H1 (cell line): ENCODE measurements at regions not wholly inside any gene's neighbourhood (a gene's known extent, or its start where the extent isn't known, plus 50 kb on each side); places are given as distances from the start of the nearest gene placed in this dataset.

Experiments
- JUN ChIP-seq: IDR thresholded peaks from 2 replicates; pipeline ENCODE4 v1.6.1; 2011; ENCODE audit warnings: low read depth, mild to moderate bottlenecking, improper control_type of control experiment, low read length
- KDM5A ChIP-seq: fragments of 200-600 bp; IDR thresholded peaks from 2 replicates; pipeline ENCODE4 v1.7.1; 2012; ENCODE audit warnings: mild to moderate bottlenecking, low read length, inconsistent platforms, mixed read lengths
- POLR2AphosphoS5 ChIP-seq: IDR thresholded peaks from 2 replicates; pipeline ENCODE4 v1.6.1; 2011; ENCODE audit warnings: low read depth, low read length
- TAF1 ChIP-seq: IDR thresholded peaks from 2 replicates; pipeline ENCODE4 v1.6.1; 2011; ENCODE audit warnings: mild to moderate bottlenecking, low read depth, low read length
- TAF7 ChIP-seq: optimal IDR thresholded peaks from 2 replicates; pipeline ENCODE3; 2011; ENCODE audit warnings: low read depth, mild to moderate bottlenecking, inconsistent platforms, low read length, moderate library complexity, borderline replicate concordance
- TBP ChIP-seq: IDR thresholded peaks from 2 replicates; pipeline ENCODE4 v1.6.1; 2011; ENCODE audit warnings: low read depth, low read length, improper control_type of control experiment
- ZNF274 ChIP-seq: IDR thresholded peaks from 2 replicates; pipeline ENCODE4 v1.7.0; 2012; ENCODE audit warnings: low read length, borderline replicate concordance; ENCODE audit errors: extremely low read depth
- TF ChIP-seq, protein P1 (sequence below): fragments of 300-600 bp; sonication (generic); IDR thresholded peaks from 2 replicates; pipeline ENCODE4 v1.7.1; 2012; ENCODE audit warnings: low read length, moderate library complexity, mild to moderate bottlenecking, inconsistent platforms; ENCODE audit not compliant: insufficient replicate concordance

DNA sequence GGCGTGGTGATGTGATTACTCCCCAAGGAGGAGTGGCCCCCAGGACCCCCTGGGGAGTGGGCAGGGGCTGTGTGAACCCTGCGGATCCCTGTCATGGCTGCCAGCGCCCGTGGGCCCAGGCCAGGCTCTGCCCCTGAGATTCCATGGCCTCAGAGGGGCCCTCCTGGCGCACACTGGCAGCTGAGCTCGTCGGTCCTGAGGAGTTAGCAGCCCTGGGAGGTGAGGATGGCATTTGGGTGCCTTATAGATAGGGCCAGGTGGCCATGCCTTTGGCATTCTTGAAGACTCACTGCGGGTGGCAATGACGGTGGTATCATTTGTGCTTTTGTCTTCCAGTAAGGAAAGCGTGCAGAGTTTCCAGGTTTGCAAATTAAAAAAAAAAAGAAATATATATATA lies 146.8 kb upstream of the GSE1 start (continued):
- TF ChIP-seq, protein P1, sequence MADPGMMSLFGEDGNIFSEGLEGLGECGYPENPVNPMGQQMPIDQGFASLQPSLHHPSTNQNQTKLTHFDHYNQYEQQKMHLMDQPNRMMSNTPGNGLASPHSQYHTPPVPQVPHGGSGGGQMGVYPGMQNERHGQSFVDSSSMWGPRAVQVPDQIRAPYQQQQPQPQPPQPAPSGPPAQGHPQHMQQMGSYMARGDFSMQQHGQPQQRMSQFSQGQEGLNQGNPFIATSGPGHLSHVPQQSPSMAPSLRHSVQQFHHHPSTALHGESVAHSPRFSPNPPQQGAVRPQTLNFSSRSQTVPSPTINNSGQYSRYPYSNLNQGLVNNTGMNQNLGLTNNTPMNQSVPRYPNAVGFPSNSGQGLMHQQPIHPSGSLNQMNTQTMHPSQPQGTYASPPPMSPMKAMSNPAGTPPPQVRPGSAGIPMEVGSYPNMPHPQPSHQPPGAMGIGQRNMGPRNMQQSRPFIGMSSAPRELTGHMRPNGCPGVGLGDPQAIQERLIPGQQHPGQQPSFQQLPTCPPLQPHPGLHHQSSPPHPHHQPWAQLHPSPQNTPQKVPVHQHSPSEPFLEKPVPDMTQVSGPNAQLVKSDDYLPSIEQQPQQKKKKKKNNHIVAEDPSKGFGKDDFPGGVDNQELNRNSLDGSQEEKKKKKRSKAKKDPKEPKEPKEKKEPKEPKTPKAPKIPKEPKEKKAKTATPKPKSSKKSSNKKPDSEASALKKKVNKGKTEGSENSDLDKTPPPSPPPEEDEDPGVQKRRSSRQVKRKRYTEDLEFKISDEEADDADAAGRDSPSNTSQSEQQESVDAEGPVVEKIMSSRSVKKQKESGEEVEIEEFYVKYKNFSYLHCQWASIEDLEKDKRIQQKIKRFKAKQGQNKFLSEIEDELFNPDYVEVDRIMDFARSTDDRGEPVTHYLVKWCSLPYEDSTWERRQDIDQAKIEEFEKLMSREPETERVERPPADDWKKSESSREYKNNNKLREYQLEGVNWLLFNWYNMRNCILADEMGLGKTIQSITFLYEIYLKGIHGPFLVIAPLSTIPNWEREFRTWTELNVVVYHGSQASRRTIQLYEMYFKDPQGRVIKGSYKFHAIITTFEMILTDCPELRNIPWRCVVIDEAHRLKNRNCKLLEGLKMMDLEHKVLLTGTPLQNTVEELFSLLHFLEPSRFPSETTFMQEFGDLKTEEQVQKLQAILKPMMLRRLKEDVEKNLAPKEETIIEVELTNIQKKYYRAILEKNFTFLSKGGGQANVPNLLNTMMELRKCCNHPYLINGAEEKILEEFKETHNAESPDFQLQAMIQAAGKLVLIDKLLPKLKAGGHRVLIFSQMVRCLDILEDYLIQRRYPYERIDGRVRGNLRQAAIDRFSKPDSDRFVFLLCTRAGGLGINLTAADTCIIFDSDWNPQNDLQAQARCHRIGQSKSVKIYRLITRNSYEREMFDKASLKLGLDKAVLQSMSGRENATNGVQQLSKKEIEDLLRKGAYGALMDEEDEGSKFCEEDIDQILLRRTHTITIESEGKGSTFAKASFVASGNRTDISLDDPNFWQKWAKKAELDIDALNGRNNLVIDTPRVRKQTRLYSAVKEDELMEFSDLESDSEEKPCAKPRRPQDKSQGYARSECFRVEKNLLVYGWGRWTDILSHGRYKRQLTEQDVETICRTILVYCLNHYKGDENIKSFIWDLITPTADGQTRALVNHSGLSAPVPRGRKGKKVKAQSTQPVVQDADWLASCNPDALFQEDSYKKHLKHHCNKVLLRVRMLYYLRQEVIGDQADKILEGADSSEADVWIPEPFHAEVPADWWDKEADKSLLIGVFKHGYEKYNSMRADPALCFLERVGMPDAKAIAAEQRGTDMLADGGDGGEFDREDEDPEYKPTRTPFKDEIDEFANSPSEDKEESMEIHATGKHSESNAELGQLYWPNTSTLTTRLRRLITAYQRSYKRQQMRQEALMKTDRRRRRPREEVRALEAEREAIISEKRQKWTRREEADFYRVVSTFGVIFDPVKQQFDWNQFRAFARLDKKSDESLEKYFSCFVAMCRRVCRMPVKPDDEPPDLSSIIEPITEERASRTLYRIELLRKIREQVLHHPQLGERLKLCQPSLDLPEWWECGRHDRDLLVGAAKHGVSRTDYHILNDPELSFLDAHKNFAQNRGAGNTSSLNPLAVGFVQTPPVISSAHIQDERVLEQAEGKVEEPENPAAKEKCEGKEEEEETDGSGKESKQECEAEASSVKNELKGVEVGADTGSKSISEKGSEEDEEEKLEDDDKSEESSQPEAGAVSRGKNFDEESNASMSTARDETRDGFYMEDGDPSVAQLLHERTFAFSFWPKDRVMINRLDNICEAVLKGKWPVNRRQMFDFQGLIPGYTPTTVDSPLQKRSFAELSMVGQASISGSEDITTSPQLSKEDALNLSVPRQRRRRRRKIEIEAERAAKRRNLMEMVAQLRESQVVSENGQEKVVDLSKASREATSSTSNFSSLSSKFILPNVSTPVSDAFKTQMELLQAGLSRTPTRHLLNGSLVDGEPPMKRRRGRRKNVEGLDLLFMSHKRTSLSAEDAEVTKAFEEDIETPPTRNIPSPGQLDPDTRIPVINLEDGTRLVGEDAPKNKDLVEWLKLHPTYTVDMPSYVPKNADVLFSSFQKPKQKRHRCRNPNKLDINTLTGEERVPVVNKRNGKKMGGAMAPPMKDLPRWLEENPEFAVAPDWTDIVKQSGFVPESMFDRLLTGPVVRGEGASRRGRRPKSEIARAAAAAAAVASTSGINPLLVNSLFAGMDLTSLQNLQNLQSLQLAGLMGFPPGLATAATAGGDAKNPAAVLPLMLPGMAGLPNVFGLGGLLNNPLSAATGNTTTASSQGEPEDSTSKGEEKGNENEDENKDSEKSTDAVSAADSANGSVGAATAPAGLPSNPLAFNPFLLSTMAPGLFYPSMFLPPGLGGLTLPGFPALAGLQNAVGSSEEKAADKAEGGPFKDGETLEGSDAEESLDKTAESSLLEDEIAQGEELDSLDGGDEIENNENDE = no peak
- no peak for TF ChIP-seq POLR2AphosphoS5
- no peak for TF ChIP-seq ZNF274
- no peak for TF ChIP-seq TBP
- no peak for TF ChIP-seq JUN
- TF ChIP-seq TAF1 = no peak
- no peak for TF ChIP-seq KDM5A
- TF ChIP-seq TAF7 = no peak
- TF ChIP-seq, all 59 proteins: peak for 0
